ENCODE measurements at regions not wholly inside any gene's neighbourhood (a gene's known extent, or its start where the extent isn't known, plus 50 kb on each side); places are given as distances from the start of the nearest gene placed in this dataset.
"Not testable (repeated sequence)": the region's sequence is repeated elsewhere in the genome, so short reads cannot be mapped to it uniquely, and the experiment has no call there.

GRCh38 chr12:54799966-54800365 is 54.4 kb upstream of the MUCL1 start:
- DNase-seq (ENCODE audit: low spot score): not testable (repeated sequence)

- DNase-seq (ENCODE audit: low spot score): no peak
Measured at GRCh38 chr12:54798651-54799050, 55.7 kb upstream of the MUCL1 start.

GRCh38 chr12:54796991-54797390 is 57.3 kb upstream of the MUCL1 start:
- no peak for DNase-seq (ENCODE audit: low spot score)

GRCh38 chr12:54795644-54796043 is 58.7 kb upstream of the MUCL1 start:
- DNase-seq (ENCODE audit: low spot score): no peak

GRCh38 chr12:54786081-54786480 is 68.2 kb upstream of the MUCL1 start:
- DNase-seq (ENCODE audit: low spot score): no peak

GRCh38 chr12:54784115-54784514 is 70.2 kb upstream of the MUCL1 start:
- no peak for DNase-seq (ENCODE audit: low spot score)

GRCh38 chr12:54777031-54777430 is 77.3 kb upstream of the MUCL1 start:
- not testable (repeated sequence) for DNase-seq (ENCODE audit: low spot score)

GRCh38 chr12:54773593-54773992 is 80.7 kb upstream of the MUCL1 start:
- no peak for DNase-seq (ENCODE audit: low spot score)

GRCh38 chr12:54765652-54766051 is 88.7 kb upstream of the MUCL1 start:
- no peak for DNase-seq (ENCODE audit: low spot score)

- DNase-seq (ENCODE audit: low spot score): no peak
Measured at GRCh38 chr12:54762390-54762789, 91.9 kb upstream of the MUCL1 start.

GRCh38 chr12:54759751-54760150 is 94.6 kb upstream of the MUCL1 start:
- peak; percentile 12 for DNase-seq (ENCODE audit: low spot score)

- no peak for DNase-seq (ENCODE audit: low spot score)
Measured at GRCh38 chr12:54751493-54751892, 102.8 kb upstream of the MUCL1 start.

- DNase-seq (ENCODE audit: low spot score): peak; percentile 66
Measured at GRCh38 chr12:54749191-54749818, 101.1 kb upstream of the DCD start.

GRCh38 chr12:54744590-54744989 is 96.4 kb upstream of the DCD start:
- no peak for DNase-seq (ENCODE audit: low spot score)

- DNase-seq (ENCODE audit: low spot score): no peak
Measured at GRCh38 chr12:54740882-54741281, 92.7 kb upstream of the DCD start.

- DNase-seq (ENCODE audit: low spot score): no peak
Measured at GRCh38 chr12:54736549-54736948, 88.4 kb upstream of the DCD start.

- DNase-seq (ENCODE audit: low spot score): no peak
Measured at GRCh38 chr12:54734196-54734950, 86.2 kb upstream of the DCD start.

- peak; percentile 38 for DNase-seq (ENCODE audit: low spot score)
Measured at GRCh38 chr12:54725233-54725843, 77.2 kb upstream of the DCD start.

- DNase-seq (ENCODE audit: low spot score): no peak
Measured at GRCh38 chr12:54723379-54724256, 75.5 kb upstream of the DCD start.

GRCh38 chr12:54721312-54721711 is 73.1 kb upstream of the DCD start:
- no peak for DNase-seq (ENCODE audit: low spot score)

GRCh38 chr12:54719691-54720090 is 71.5 kb upstream of the DCD start:
- DNase-seq (ENCODE audit: low spot score): no peak

GRCh38 chr12:54716261-54716660 is 68.1 kb upstream of the DCD start:
- DNase-seq (ENCODE audit: low spot score): no peak
